ACHN (cell line): ENCODE measurements at regions not wholly inside any gene's neighbourhood (a gene's known extent, or its start where the extent isn't known, plus 50 kb on each side); places are given as distances from the start of the nearest gene placed in this dataset.

Experiments
- DNase-seq: peaks from one replicate; pipeline ENCODE4 v3.0.0-alpha.2; 2015
- in situ Hi-C: cut with HindIII; loops from 2 replicates; pipeline ENCODE4 v1.10.0; 2017; ENCODE audit warnings: low sequenced_read_pairs, low pct_ligation_motif_present, low pct_unique_long_range_greater_than_20kb

- DNase-seq, result no peak
- in situ Hi-C loops, result no loop called here
These were observed 78.2 kb upstream of the DHX15 start for GRCh38 chr4:24662542-24662941.

GRCh38 chr4:24664956-24665355 lies 80.6 kb upstream of the DHX15 start:
- DNase-seq, result no peak
- in situ Hi-C loops, result no loop called here

GRCh38 chr4:24666316-24666715 lies 82.0 kb upstream of the DHX15 start:
- DNase-seq, result no peak
- in situ Hi-C loops, result no loop called here

GRCh38 chr4:24666816-24667477 lies 82.6 kb upstream of the DHX15 start:
- in situ Hi-C loops, result no loop called here
- no peak for DNase-seq

- DNase-seq, result no peak
- in situ Hi-C loops, result no loop called here
These were observed 84.6 kb upstream of the DHX15 start for GRCh38 chr4:24668956-24669355.

GRCh38 chr4:24669751-24670150 lies 85.4 kb upstream of the DHX15 start:
- no peak for DNase-seq
- in situ Hi-C loops, result no loop called here

- in situ Hi-C loops, result no loop called here
- no peak for DNase-seq
These were observed 87.5 kb upstream of the DHX15 start for GRCh38 chr4:24671849-24672248.

GRCh38 chr4:24672880-24673279 lies 88.5 kb upstream of the DHX15 start:
- in situ Hi-C loops, result no loop called here
- no peak for DNase-seq

- no peak for DNase-seq
- in situ Hi-C loops, result no loop called here
These were observed 89.9 kb upstream of the DHX15 start for GRCh38 chr4:24674279-24674678.

- in situ Hi-C loops, result no loop called here
- no peak for DNase-seq
These were observed 91.5 kb upstream of the DHX15 start for GRCh38 chr4:24675721-24676389.

GRCh38 chr4:24677909-24678308 lies 93.6 kb upstream of the DHX15 start:
- no peak for DNase-seq
- in situ Hi-C loops, result no loop called here

- in situ Hi-C loops, result no loop called here
- no peak for DNase-seq
These were observed 96.5 kb upstream of the DHX15 start for GRCh38 chr4:24680746-24681448.

- DNase-seq, result no peak
- in situ Hi-C loops, result no loop called here
These were observed 98.8 kb upstream of the DHX15 start for GRCh38 chr4:24683116-24683515.

GRCh38 chr4:24686866-24687692 lies 102.7 kb upstream of the DHX15 start:
- DNase-seq, result peak; percentile 2
- in situ Hi-C loops, result no loop called here

- in situ Hi-C loops, result no loop called here
These were observed 104.1 kb upstream of the DHX15 start for GRCh38 chr4:24688453-24688852.

GRCh38 chr4:24689212-24689611 lies 104.9 kb upstream of the DHX15 start:
- no peak for DNase-seq
- in situ Hi-C loops, result no loop called here

More at GRCh38 chr4:24688453-24688852, 104.1 kb upstream of the DHX15 start:
- DNase-seq, result no peak

- in situ Hi-C loops, result no loop called here
- DNase-seq, result no peak
These were observed 104.9 kb upstream of the SOD3 start for GRCh38 chr4:24690436-24690835.

- in situ Hi-C loops, result no loop called here
- no peak for DNase-seq
These were observed 101.7 kb upstream of the SOD3 start for GRCh38 chr4:24693636-24694035.

GRCh38 chr4:24700118-24700517 lies 95.3 kb upstream of the SOD3 start:
- in situ Hi-C loops, result no loop called here
- no peak for DNase-seq
